HG02840 (cell line): ENCODE measurements at regions not wholly inside any gene's neighbourhood (a gene's known extent, or its start where the extent isn't known, plus 50 kb on each side); places are given as distances from the start of the nearest gene placed in this dataset.

ENCODE experiments used
- ATAC-seq: cut with Tn5 transposase; IDR thresholded peaks from one replicate; pipeline ENCODE4 v1.9.1; 2021; ENCODE audit warnings: mild to moderate bottlenecking, moderate library complexity, moderate number of reproducible peaks; ENCODE audit not compliant: unreplicated experiment, low FRiP score

DNA sequence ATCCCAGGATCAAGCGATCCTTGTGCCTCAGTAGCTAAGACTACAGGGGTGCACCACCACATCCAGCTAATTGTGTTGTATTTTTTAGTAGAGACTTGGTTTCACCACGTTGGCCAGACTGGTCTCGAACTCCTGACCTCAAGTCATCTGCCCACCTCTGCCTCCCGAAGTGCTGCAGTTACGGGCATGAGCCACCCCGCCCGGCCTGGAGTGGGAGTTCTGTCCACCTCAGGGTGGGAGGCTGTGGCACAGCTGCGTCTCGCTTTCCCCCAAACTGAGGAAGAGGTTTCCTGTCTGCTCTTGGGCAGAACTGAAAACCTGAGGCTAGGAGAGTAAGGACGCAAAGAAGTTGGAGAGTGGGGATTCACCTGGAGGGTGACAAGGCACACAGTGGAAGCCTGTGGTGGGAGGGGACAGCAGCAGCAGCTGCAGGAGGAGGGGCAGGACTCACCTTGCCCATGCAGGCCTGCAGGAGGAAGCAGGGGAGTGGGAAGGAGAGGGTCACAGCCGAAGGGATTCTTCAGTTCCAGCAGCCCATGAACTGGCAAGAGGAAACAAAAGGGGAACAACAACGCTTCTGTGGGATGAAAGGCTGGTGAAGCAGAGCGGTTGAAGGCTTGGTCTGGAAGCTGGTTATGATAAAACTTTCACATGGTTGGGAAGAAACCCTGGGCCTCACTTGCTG lies 181.4 kb downstream of the GAS1 start:
- no peak for ATAC-seq

DNA sequence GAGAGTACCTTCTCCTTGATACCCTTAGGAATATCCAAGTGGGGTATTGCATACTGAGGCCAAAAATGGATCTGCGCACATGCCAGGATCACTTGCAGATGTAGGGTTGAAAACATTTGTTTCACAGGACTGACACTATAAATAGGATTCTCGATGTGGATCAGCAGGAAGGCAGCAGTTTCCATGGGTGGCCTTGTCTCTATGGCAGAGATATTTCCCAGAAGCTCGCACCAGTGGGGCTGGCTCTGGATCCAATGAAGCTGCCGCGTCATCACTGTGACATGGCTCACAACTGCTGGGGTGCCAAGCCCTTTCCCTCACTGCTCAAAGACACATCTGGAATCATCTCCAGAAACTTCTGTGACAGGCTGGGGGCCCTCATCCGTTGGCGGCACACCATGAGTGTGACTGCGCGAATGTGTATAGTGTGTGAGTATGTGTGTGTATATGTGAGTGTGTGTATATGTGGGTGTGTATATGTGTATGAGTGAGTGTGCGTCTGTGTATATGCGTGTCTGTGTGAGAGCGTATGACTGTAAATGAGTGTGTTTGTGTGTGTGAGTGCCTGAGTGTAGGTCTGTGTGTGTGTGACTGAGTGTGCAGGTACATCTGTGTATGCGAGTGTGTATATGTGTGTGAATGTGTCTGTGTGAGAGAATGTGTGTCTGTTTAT lies 182.5 kb downstream of the GAS1 start:
- ATAC-seq, result no peak

DNA sequence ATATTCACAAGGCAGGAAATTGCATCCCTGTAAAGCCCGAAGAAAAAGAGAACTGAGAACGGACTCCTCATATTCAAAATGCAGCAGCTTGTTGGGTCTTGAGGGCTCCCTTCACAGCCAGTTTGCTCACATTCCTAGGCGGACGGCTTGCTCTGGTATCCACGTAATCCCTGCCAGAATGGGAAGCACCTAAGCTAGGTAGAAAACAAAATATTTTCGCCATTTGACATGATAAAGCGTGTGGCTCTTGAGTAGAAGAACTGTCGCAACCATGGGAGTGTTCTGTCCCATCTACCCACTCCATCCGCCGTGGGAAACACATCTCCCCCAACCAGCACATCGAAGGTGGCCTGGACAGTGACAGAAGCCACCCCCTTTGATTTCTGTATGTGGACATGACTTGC lies 183.1 kb downstream of the GAS1 start:
- no peak for ATAC-seq

DNA sequence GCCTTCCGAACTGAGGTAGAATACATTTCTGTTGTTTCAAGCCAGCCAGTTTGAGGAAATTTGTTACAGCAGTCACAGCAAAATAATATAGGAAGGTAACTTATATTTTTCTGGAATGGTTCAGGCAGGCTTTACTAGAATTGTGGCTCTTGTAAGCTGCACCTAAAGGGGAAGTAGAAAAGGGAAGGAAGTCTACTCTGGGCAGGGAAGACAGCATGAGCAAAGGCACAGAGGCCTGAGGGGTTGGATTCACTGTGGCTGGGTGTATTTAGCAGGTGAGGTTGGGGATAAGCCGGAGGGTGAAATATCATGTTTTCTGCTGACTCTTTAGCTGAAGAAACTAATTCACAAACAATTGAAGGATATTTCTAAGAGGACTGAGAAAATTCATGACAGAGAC lies 183.5 kb downstream of the GAS1 start:
- ATAC-seq, result no peak

DNA sequence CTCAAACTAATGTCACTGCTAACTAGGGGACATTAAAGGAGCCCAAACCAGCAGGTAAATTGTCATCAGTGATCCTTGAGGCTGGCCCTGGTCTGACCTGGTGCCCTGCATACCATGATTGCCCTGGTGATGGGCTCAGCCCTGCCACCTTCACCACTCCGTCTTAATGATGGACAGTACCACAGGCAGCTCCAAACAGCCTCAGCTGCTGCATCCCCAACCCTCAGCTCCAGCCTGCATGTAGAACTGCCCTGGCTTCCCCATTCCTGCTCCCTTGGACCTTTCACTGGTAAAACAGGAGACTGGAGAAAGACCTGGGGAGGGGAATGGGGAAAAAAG lies 190.0 kb downstream of the GAS1 start:
- no peak for ATAC-seq

DNA sequence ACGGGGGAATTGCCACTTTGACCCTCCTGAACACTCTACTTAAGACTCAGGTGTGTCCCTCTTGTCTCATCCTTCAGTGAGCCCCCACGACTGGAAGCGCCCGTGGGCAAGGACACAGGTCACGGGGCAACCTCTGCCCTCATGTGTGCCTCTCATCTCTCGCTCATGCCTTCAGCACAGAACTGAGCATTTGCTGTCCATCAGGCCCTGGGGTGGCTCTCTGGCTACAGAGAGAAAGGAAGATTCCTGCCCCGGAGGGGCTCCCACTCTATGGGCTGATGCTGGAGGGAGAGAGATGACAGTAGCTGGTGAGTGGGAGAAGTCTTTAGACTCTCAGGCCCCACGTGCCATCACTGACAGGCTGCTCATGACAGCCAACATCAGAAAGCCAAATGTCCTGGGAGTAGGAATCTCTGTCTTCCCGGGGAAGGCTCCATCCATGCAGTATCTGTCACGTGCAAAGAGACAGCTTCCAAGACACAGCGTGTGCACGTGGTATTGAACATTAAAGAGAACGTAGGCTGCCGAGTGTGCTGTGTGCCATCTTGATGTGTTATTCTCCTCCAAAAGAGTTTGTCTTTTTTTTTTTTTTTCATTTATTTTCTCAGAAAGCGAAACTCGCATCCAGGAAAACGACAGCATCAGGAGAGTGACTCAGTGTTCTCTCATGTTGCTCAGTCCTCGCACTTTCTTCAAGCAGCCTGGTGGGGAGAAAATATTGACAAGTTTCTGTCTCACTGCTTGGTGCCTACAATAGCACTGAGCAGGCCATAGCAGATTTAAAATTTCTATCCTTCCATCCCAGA lies 190.5 kb downstream of the GAS1 start:
- ATAC-seq, result no peak

DNA sequence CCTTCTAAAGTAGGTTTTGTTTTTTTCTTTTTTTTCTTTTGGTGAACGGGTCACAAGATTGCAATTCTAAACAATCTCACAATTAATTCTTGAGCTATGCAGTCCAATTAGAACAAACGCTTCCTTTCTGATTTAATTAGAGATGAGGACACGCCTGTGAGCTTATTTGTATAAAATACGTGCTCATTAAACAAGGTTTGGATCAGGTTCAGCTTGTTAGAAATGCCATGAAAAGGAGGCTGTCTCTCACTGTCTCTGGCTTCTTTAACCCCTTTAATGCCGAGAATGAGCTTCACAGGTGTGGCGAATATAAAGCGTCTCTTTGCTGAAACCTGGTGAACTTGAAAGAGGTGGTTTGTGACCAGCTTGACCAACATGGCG lies 191.8 kb downstream of the GAS1 start:
- ATAC-seq, result no peak

DNA sequence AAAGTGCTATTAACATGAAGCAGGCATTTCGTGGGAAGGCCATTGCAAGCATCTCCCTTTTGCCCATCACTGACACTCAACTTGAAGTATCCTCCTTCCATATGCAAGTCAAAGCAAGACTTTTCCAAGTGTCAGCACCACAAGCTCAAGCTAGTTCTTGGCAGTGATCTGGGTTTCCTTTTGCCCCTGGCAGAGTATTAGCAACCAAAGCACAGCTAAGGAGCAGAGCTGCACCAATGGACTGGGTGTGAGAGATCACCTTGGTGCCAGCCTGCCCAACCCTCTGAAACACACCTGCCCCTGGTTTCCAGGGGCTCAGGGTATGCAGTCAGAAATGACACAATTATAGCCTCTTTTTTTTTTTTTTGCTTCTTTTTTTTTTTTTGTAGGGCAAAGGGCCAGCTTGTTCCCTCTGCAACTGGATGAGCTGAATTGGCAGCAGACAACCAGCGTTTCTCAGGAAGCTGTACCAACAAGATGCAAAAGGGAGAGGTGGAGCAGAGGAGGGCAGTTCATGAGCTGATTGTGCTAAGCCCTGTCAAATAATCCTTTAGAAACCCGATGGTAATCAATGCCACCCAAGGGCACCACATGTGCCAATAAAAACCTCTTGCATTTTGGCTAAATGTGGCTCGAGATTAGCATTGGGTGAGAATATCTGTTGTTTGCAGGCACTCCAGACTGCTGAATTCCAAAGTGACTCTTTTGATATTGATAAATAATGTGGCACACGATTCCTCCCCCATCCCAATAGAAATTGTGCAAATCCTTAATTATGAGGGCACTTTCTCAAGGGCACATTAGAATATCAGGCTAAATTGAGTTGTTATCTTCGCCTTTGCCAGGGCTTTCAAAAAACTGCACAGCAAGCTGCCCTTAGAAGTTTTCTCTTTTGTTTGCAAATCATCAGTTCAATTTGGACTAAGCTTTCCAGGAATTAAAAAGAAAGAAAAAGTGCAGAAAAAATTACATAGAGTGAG lies 192.4 kb downstream of the GAS1 start:
- no peak for ATAC-seq

DNA sequence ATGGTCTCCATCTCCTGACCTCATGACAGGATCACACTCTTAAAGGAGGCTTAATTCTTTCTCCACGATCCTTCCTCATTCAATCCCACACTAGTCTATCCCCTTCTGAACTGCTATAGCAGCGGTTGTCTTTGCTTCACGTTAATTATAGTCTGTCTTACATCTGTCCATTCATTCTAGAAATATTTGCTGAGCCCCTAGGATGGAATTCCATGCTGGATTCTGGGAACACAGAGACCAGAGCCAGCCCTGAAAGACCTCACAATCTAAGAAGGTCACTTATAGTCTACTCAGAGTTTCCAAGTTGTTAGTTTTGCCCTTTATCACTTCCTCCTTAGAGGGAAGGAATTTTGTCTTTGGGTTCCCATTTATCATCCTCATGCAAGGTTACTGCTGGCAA lies 193.5 kb downstream of the GAS1 start:
- no peak for ATAC-seq

DNA sequence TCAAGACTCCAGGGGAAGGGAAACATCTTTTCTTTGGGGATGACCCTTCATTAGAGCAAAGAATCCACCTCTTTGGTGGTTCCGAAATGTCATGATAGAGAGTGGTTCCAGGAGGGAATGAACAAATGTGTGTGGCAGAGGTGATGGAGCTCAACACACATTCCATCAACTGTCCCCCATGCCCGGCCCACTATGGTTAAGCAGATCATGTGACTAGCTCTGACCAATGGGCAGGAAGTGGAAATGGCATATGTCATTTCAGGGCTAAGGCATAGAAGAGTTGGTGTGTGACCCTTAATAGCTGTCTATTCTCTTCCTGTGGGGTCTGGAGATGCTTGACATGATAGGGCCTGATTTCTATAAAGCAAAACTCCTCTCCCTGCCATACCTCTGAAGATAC lies 194.6 kb downstream of the GAS1 start:
- ATAC-seq, result no peak

DNA sequence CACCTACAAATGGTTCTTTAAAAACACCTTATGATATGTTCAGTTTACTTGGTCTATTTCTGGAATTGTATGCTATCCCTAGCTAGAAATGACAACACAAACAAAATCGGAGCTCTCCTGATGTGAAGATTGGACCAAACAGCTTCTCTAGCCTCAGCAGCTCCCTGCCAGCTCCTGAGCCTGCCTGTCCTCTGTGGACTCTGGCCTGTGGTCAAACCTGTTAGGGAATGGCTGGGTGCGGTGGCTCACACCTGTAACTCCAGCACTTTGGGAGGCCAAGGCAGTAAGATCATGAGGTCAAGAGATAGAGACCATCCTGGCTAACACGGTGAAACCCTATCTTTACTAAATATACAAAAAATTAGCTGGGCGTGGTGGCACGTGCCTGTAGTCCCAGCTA lies 195.3 kb downstream of the GAS1 start:
- ATAC-seq, result no peak

DNA sequence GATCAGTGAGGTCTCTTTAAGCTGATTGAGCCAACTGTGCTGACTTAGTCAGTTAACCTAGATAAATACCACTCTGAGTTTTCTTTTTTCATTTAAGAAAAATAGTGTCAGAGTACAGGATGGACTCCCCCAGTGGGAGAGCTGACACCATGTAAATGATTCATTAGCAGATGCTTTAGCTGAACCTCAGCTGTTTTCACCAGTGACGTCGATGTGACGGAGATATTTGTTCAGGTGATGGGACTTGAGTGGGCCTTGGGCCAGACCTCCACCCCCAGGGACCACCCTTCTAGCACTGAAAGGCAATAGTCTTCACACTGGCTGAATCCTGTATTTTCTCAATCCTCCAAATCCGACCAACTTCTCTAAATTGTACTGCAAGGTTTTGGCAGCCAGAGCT lies 196.1 kb downstream of the GAS1 start:
- ATAC-seq, result no peak

DNA sequence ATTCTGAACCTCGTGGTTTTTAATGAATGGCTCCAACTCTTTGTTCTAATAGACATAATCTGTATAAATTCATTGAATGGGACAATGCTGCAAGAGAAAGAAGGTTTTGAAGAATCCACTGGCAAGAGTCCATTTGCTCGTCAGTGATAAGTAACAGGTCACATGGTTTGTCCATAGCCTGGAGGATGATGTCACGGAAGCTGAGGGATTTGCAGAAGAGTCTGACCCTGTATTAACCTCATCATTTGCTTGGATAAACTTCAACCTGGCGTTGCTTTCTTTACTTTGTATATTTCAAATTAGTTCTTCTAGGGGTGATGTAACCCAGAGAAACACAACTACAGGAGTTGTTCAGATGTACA lies 197.4 kb downstream of the GAS1 start:
- no peak for ATAC-seq

DNA sequence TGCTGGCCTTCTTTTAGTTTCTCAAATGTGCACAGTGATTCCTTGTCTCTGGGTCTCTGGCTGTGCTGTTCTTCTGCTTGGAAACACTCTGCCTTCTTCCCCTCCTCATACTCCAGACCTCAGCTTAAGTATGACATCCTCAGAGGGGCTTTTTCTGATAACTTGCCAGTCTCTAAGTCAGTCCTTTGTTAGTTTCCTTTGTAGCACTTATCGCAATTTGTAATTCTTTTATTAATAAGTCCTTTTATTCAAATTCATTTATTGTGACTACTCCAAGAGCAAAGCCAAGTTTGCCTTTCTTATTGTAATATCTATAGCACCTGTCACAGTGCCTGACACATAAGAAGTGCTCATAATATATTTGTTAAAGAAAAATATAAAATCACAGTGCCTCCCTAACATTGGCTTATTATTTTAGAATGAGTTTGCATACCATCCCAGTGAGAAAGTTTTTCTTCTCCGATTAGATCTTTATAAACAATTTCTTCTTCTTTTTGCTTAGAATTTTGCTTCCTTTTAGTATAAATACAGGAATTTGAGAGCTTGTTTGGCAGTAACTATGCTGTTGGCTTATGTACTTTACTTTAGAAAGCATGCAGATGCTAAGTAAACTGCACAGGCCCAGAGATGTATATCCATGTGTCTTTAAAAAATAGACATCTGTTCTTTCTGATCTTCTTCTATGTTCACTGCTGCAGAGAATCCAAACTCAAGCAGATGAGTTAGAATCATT lies 198.0 kb downstream of the GAS1 start:
- no peak for ATAC-seq

DNA sequence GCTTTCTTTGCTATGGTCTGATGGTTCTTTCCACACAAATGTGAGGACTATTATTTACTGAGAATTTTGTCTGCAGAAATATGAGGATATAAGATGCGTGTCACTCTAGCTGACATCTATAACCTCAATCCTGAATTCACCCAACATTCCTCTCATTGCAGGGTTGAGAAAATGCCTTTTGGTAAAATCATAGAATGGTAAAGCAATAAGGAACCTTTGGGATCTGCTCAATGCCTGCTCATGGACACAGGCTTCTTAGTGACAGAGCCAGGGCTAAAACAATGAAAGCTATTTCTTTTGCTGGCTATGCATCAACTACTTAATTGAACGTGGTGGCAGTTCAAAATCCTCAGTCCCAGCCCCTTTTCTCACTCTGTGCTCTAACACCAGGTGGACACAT lies 199.6 kb downstream of the GAS1 start:
- ATAC-seq, result no peak

DNA sequence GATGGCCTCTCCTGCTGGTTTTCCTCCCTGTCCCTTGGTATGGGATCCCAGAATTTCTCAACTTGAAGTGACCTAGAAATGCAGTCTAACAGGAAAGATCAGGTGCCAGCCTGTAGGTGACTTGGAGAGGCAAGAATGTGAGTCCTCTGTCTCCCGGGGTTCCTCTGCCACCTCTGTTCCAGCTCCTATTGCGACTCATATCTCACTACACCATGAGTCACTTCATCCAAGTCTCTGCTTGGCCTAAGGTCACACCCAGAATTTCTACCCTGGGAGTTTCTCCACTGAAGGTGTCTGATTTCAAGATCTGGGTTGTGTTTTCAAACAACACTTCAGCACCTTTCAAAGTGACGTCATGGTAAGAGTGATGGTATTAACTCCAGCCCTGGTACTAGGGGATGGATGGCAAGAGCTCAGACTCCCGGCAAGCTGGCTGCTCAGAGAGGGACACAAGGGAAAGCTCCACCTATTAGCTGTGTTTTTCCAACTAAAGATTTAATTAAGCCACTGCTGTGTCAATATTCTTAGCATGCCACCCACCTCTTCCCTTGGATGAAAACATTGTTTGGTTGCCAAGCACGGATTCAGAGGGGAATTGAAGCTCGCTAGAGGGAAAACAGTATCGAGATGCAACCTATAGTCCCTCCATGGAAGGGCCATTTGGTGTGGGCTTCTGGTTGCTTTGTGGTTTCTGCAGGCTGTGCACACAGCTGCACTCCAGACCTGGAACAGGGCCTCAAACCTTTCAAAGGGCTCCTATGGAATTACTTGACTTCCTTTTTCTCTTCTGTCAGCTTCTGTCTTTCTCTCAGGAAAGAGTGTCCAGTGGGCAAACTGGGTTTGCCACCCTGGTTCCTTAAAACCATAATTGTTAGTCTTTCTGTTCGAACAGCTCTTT lies 205.7 kb downstream of the GAS1 start:
- no peak for ATAC-seq

DNA sequence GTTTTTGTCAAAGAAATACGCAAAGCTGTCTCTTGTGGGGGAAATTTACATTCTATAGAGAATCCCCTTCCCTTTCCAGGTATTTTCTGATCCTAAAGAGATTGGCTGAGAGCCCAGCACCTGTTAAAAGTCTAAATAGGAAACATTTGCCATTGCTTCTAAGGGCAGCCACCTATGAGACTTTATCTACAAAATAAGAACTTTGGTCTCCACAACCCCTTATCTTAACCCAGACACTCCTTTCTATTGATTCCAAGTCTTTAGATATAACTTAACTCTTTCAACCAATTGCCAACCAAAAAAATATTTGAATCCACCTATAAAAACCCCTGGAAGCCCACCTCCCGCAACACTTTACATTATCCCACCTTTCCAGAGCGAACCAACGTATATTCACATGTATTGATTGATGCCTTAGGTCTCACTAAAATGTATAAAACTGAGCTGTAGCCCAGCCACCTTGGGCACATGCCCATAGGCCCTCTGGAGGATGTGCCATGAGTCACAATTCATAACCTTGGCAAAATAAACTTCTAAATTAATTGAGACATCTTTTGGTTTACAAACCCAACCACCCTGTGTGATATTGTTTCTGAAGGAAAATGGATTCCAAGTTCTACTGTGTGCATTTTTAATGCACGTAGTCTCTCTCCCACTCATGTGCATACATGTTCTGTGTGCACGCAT lies 211.4 kb downstream of the GAS1 start:
- ATAC-seq, result no peak

DNA sequence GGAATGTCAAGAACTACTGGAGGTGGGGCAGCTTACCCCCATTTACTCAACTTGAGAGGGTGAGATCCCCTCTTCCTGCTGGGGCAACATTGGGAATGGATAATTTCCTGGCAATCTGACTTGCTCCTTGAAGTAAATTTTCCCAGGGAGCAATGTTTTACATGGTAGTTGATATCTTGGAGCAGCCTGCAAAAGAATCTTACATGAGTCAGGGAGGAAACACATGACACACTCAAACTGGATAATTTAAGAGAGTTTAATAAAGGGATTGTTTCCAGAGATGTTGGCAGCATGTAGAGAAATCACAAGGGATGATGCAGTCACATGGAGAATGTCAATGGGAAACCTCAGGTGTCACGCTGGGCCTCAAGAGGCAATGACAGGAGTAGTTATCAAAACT lies 212.5 kb downstream of the GAS1 start:
- no peak for ATAC-seq

DNA sequence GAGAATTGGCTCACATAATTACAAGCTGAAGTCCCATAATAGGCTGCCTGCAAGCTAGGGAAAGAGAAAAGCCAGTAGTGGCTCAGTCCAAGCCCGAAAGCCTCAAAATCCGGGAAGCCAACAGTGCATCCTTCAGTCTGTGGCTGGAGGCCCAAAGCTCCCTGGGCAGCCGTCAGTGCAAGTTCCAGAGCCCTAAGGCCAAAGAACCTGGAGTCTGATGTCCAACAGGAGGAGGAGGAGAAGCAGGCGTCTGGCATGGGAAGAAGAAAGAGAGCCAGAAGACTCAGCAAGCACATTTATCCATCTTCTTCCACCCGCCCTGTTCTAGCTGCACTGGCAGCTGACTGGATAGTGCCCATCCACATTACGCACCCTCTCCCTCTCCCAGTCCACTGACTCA lies 213.4 kb downstream of the GAS1 start:
- no peak for ATAC-seq
